T-helper 17 cell (primary cell): ENCODE measurements at regions not wholly inside any gene's neighbourhood (a gene's known extent, or its start where the extent isn't known, plus 50 kb on each side); places are given as distances from the start of the nearest gene placed in this dataset.
"Not testable (repeated sequence)": the region's sequence is repeated elsewhere in the genome, so short reads cannot be mapped to it uniquely, and the experiment has no call there.

ENCODE experiments used
- ATAC-seq: fragments of 150-1000 bp; cut with Tn5 transposase; 2 replicates; pipeline ENCODE4 v1.10.0; 2021; ENCODE audit warnings: mild to moderate bottlenecking, moderate library complexity
- DNase-seq, 3 donors: peaks; one replicate each; pipeline versions ENCODE4 v3.0.0 to v3.0.0-alpha.2; 2020 to 2021
- H3K9me3 ChIP-seq: one replicate; pipeline ENCODE4 v1.7.0; 2013; ENCODE audit warnings: low read length, mild to moderate bottlenecking; ENCODE audit not compliant: control insufficient read depth, poor library complexity, severe bottlenecking
- H3K27ac Mint-ChIP-seq: one replicate; pipeline ENCODE4 v1.8.0; 2022; ENCODE audit warnings: mild to moderate bottlenecking, moderate library complexity, mixed read lengths
- H3K27me3 Mint-ChIP-seq: one replicate; pipeline ENCODE4 v1.8.0; 2022; ENCODE audit warnings: mixed read lengths
- H3K36me3 Mint-ChIP-seq: one replicate; pipeline ENCODE4 v1.8.0; 2022; ENCODE audit warnings: low read depth, mixed read lengths
- H3K4me1 Mint-ChIP-seq: one replicate; pipeline ENCODE4 v1.8.0; 2022; ENCODE audit warnings: mild to moderate bottlenecking, mixed read lengths
- H3K4me3 Mint-ChIP-seq: one replicate; pipeline ENCODE4 v1.8.0; 2022; ENCODE audit warnings: mild to moderate bottlenecking, moderate library complexity, mixed read lengths

DNA sequence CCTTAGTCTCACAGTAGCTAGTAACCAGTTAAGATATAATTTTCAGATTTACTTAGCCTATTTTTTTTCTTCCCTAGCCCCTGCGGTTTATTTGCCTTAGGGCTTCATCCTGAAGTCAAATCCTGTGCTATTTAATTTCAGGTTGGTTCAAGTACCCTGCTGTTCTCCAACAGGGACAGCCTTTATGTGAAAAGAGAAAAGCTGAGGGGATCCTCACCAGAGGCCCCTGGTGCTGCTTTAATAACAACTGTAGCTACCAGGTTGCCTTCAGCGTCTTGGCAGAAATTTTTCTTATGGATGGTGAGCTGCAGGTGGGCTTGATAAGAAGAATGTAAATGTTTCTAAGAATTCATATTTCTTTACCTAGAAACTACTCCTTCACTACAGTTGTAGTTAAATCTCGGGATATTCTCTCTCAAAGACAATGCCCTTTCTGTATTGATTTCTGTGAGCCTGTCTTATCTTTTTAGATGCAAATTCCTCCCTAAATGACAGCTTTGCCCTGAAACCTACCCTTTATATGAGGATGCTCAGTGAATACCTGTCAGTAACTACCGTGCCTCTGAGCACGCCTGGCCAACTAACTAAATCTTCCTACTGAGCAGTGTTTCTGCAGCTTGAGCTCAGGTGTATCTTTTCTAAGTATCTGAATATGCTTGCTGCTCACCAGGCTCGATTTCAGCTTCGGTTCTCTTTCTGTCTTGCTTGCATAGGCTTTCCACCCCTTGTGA, 320.5 kb downstream of the MMUT start:
- H3K4me3 Mint-ChIP-seq = no peak overlapping the region
- no peak for ATAC-seq
- no peaks in the 10 kb centered on the region for H3K27me3 Mint-ChIP-seq
- H3K36me3 Mint-ChIP-seq = no peaks in the 10 kb centered on the region
- no peaks in the 10 kb centered on the region for H3K4me1 Mint-ChIP-seq
- no peak overlapping the region for H3K27ac Mint-ChIP-seq
- DNase-seq = no peak
- H3K9me3 ChIP-seq = no peaks in the 10 kb centered on the region

DNA sequence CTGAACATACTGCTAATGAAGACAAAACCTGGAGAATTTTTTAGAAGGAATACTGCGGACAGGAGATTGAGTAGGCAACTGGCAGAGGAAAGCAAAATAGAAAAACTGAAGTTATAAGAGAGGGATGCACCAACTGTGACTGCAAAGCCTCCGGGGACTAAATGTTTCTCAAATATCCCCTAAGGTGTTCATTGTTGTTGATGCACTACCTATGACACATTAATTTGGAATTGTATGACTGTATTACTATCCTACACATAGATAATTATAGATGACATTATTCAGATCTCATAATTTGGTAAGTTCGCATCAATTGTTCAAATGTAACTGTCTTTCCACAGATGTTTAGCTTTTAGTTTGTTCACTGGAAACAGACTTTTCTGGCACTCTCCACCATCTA, 341.1 kb downstream of the MMUT start:
- no peak for ATAC-seq
- Mint-ChIP-seq H3K4me1 (no peaks in the 10 kb centered on the region), H3K36me3 (no peaks in the 10 kb centered on the region), H3K4me3 (no peak overlapping the region), H3K27me3 (no peaks in the 10 kb centered on the region), H3K27ac (no peak overlapping the region)
- no peak for DNase-seq
- H3K9me3 ChIP-seq = no peaks in the 10 kb centered on the region

DNA sequence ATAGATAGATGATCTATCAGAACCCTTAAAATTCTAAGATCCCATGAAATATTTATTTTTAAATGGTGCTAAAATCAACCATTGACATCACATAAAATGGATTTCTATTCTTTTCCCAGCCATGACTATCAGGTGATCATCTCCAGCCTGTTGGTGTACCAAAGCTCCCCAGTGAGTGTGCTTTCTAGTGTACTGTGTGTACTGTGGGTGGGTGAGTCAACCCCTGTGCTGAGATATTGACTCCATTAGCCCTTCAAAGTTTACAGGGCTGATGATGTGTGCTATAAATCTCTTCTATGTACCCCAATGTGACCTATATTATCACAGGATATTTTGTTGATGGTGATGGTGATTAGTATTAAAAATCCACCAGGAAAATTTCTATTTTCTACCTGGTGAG, 344.6 kb downstream of the MMUT start:
- H3K9me3 ChIP-seq = no peaks in the 10 kb centered on the region
- DNase-seq (no peak), ATAC-seq (no peak)
- Mint-ChIP-seq H3K27me3 (no peaks in the 10 kb centered on the region), H3K4me3 (no peak overlapping the region), H3K4me1 (no peaks in the 10 kb centered on the region), H3K36me3 (no peaks in the 10 kb centered on the region), H3K27ac (no peak overlapping the region)

DNA sequence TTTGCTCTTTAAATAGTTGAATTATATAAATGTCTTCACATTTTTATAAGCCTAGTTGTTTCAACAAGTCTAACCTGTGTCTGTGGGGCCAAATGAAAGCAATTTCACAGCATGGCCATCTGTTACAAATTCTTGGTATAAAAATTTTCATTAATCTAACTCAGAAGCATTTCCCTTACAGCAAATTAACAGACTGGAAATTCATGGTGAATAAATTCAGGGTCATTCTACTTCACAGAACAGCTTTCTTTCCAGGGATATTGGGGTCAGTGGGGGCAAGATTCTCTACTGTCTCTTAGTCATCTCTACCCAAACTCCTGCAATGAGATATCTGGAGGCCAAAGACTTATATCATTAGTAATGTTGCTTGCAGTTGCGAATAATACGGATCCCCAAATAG, 352.1 kb downstream of the MMUT start:
- no peak for ATAC-seq
- Mint-ChIP-seq H3K4me3 (no peak overlapping the region), H3K27me3 (no peaks in the 10 kb centered on the region), H3K27ac (no peak overlapping the region), H3K36me3 (no peaks in the 10 kb centered on the region), H3K4me1 (no peaks in the 10 kb centered on the region)
- no peak for DNase-seq
- no peaks in the 10 kb centered on the region for H3K9me3 ChIP-seq

DNA sequence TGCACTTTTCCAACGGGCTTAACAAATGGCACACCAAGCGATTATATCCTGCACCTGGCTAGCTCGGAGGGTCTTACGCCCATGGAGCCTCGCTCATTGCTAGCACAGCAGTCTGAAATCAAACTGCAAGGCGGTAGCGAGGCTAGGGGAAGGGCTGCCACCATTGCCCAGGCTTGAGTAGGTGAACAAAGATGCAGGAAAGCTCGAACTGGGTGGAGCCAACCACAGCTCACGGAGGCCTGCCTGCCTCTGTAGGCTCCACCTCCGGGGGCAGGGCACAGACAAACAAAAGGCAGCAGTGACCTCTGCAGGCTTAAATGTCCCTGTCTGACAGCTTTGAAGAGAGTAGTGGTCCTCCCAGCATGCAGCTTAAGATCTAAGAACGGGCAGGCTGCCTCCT, 365.4 kb downstream of the MMUT start:
- H3K4me3 Mint-ChIP-seq, H3K36me3 Mint-ChIP-seq, H3K4me1 Mint-ChIP-seq, H3K27me3 Mint-ChIP-seq, H3K9me3 ChIP-seq, ATAC-seq, H3K27ac Mint-ChIP-seq, DNase-seq: not testable (repeated sequence)

DNA sequence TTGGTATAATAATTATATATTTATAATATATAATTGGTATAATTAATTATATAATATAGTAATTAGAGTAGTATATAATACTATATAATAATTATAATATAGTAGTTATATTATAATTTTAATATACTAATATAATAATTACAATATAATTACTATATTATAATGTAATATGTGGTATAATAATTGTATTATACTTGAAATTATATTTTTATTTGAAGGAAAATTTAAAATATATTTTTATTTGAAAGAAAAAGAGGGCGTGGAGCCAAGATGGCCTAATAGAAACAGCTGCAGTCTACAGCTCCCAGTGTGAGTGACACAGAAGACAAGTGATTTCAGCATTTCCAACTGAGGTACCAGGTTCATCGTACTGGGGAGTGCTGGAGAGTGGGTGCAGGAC, 365.9 kb downstream of the MMUT start:
- H3K27me3 Mint-ChIP-seq = no peaks in the 10 kb centered on the region
- H3K4me3 Mint-ChIP-seq = no peak overlapping the region
- ATAC-seq (no peak), DNase-seq (no peak)
- no peaks in the 10 kb centered on the region for H3K4me1 Mint-ChIP-seq
- no peaks in the 10 kb centered on the region for H3K9me3 ChIP-seq
- no peak overlapping the region for H3K27ac Mint-ChIP-seq
- H3K36me3 Mint-ChIP-seq = no peaks in the 10 kb centered on the region

DNA sequence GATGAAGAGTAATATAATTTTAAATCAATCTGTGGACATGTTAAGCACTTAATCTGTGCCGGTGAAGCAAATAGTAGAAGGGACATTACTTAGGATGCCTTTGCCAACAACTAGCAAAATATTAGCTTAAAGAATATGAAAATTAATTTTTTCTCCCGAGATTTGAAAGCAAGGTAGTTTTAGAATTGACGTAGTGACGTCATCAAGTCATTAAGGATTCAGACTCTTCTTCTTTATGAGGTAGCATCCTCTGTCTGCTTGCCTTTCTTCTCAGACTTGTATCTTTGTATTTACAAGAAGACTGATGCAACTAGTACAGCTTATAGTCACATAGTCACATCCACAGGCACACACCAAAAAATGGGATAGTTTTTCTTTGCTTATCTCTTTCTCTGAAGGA, 374.4 kb downstream of the MMUT start:
- no peak for ATAC-seq
- H3K4me3 Mint-ChIP-seq = no peak overlapping the region

DNA sequence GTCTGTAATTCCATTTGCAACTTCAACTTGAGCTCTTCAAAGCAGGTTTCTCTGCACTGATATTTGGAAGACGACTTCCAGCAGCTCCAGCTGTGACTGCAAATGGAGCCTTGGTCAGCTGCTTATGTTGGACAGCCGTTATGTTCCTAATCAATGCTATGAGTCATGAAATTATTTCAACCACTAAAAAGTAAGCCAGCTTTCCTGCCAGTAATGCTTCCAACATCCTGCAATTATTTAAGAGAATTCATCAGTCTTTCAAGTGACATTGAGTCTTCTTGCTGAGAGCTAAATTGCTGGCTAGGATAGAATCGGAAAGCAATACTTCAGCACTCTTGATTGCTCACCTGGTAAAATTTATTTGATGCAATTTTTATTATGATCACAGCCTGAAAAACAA, 375.7 kb downstream of the MMUT start:
- Mint-ChIP-seq H3K27me3 (no peaks in the 10 kb centered on the region), H3K27ac (no peak overlapping the region), H3K4me1 (no peaks in the 10 kb centered on the region), H3K36me3 (no peaks in the 10 kb centered on the region), H3K4me3 (no peak overlapping the region)
- no peak for DNase-seq
- no peak for ATAC-seq
- H3K9me3 ChIP-seq = no peaks in the 10 kb centered on the region

More for the DNA sequence above, 374.4 kb downstream of the MMUT start:
- Mint-ChIP-seq H3K27ac (no peak overlapping the region), H3K27me3 (no peaks in the 10 kb centered on the region), H3K36me3 (no peaks in the 10 kb centered on the region), H3K4me1 (no peaks in the 10 kb centered on the region)
- DNase-seq = no peak
- no peaks in the 10 kb centered on the region for H3K9me3 ChIP-seq

DNA sequence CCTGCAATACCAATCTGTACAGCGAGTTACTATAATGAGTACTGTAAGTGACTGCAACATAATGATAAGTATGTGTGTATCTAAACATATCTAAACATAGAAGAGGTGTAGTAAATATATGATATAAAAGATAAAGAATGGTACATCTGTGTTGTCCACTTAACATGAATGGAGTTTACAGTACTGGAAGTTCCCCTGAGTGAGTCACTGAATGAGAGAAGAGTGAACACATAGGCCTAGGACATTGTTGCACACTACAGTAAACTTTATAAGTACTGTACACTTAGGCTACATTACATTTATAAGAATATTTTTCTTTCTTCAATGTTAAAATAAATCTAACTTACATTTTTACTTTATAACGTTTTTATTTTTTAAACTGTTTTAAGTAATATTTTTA, 380.4 kb downstream of the MMUT start:
- Mint-ChIP-seq H3K36me3 (no peaks in the 10 kb centered on the region), H3K27ac (no peak overlapping the region), H3K27me3 (no peaks in the 10 kb centered on the region), H3K4me3 (no peak overlapping the region), H3K4me1 (no peaks in the 10 kb centered on the region)
- ATAC-seq (no peak), DNase-seq (no peak)
- no peaks in the 10 kb centered on the region for H3K9me3 ChIP-seq

DNA sequence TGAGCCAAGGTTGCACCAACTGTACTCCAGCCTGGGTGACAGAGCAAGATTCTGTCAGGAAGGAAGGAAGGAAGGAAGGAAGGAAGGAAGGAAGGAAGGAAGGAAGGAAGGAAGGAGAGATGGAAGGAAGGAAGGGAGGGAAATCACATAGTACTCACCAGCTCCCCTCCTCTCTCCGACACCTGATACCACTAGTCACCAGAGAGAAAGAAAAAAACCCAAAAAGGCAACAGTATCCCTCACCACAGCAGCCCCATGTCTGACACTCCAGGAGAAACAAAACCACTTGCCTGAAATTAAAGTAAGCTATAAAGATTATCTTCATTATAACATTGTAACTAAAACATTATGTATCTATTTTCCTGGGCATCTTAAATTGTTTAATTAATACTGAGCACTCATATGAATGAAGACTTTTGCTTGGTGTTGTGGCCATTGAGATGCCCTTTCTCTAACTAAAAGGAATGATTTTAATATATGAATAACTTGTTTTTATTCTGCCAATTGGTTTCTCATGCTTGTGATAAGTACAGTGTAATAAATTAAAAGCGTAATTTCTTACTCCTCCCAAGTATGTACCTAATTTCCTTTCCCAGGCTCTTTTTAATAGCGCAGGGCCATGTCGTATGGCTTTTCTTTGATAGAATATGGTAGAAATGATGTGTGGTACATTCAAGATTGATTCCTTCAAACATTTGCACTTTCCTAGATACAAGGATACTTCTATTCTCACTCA, 390.0 kb downstream of the MMUT start:
- H3K27me3 Mint-ChIP-seq = no peaks in the 10 kb centered on the region
- DNase-seq (no peak), ATAC-seq (no peak)
- no peaks in the 10 kb centered on the region for H3K4me1 Mint-ChIP-seq
- H3K36me3 Mint-ChIP-seq = no peaks in the 10 kb centered on the region
- no peak overlapping the region for H3K4me3 Mint-ChIP-seq
- H3K27ac Mint-ChIP-seq = no peak overlapping the region
- no peaks in the 10 kb centered on the region for H3K9me3 ChIP-seq

DNA sequence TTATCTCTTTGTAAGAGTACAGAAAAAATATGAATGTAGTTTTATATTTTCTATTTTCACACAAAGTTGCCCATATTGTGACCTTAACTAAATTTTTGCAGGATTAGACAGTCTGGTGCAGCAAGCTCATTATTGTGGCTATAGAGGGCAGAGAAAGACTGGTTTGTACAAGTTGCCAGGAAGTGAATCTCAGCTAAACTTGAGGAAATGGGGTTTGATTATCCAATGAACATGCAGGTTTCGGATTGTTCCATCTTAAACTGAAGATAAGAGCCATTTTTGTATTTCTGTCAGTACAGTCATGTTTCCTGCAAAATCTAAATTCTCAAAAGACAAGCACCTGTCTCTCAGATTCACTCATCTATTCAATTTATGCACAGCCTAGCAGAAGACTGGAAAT, 390.9 kb downstream of the MMUT start:
- Mint-ChIP-seq H3K4me1 (no peaks in the 10 kb centered on the region), H3K4me3 (no peak overlapping the region), H3K27me3 (no peaks in the 10 kb centered on the region), H3K36me3 (no peaks in the 10 kb centered on the region), H3K27ac (no peak overlapping the region)
- ATAC-seq (no peak), DNase-seq (no peak)
- no peaks in the 10 kb centered on the region for H3K9me3 ChIP-seq

DNA sequence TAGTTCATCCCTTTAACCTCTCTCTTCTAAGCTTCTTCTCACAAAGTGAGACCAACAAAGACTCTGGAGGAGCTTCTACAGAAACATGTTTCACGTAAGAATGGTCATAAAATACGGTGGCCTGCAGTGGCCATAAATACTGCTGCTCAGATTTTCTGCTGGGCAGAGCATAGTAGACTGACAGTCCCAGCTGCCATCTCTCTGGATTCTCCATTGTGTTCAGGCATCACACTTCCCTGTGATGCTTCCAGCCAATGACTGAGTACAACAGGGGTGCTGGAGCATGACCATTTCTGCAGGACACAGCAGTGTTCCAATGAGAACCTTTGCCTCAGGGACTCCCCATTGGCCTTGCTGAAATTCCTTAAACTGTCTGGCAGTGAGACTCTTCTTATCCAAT, 392.6 kb downstream of the MMUT start:
- Mint-ChIP-seq H3K27me3 (no peaks in the 10 kb centered on the region), H3K4me1 (no peaks in the 10 kb centered on the region), H3K4me3 (no peak overlapping the region), H3K27ac (no peak overlapping the region), H3K36me3 (no peaks in the 10 kb centered on the region)
- no peaks in the 10 kb centered on the region for H3K9me3 ChIP-seq
- ATAC-seq = no peak
- no peak for DNase-seq

DNA sequence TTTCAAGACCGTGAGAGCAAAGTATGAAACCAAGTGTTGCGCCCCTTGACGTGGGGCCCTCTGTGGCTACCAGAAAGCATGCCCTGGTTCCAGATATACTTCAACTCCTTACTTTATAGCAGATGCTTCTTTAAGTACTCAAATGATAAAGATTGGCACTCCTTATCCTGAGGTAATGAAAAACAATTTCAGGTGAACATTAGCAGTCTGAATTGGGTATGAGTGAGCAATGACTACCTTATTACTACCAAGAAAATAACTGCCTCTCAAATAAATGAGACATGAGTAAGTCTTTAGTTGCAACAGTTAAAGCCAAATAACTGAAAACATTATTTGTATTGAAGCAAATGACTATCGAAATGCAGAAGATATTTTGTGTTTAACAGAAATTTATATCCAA, 408.7 kb downstream of the MMUT start:
- Mint-ChIP-seq H3K36me3 (no peaks in the 10 kb centered on the region), H3K4me3 (no peak overlapping the region), H3K27ac (no peak overlapping the region), H3K4me1 (no peaks in the 10 kb centered on the region), H3K27me3 (no peaks in the 10 kb centered on the region)
- DNase-seq = no peak
- H3K9me3 ChIP-seq = no peaks in the 10 kb centered on the region
- no peak for ATAC-seq

DNA sequence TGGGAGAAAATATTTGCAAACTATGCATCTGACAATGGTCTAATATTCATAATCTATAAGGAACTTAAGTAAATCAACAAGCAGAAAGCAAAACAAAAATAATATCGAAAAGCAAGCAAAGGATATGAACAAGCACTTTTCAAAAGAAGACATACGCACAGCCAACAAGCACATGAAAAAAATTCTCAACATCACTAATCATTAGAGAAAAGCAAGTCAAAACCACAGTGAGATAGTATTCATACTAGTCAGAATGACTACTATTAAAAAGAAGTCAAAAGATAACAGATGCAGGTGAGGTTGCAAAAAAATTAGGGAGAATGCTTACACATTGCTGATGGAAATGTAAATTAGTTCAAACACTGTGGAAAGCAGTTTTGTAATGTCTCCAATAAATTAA, 410.2 kb downstream of the MMUT start:
- Mint-ChIP-seq H3K27ac (no peak overlapping the region), H3K27me3 (no peaks in the 10 kb centered on the region), H3K4me1 (no peaks in the 10 kb centered on the region), H3K4me3 (no peak overlapping the region), H3K36me3 (no peaks in the 10 kb centered on the region)
- DNase-seq = no peak
- ATAC-seq = no peak
- no peaks in the 10 kb centered on the region for H3K9me3 ChIP-seq
